ENCODE measurements at regions not wholly inside any gene's neighbourhood (a gene's known extent, or its start where the extent isn't known, plus 50 kb on each side); places are given as distances from the start of the nearest gene placed in this dataset.

DNA sequence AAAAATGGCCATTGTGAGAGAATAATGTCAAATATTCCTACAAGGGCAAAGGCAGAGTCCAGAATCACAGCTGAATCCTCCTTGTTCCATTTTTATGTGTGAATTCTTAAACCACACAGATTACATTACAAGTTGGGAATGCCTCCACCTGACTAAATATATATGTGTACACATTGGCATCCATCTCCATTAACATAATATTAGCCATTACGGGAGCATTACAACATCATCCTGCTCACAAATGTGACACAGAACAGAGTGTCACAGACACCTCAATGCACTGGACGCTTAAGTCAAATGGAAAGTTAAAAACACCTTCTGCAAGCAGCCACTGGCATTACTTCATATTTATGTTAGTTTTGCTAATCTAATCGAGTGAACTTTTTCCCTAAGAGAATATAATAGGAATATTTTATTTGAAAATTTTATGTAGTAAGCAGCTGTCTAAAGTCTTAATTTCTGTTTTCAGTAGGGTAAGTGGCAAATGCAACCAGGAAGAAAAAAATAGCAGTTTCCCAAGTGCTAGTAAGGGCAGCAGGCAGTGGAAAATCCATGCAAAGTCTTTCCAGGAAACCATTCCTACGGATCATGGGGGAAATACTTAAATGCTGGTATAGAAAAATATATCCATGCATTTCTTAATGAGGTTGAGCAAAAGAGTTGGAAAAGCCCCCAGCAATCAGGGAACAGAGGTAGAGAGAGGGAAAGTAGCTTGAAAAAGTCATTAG lies 255.6 kb downstream of the OSR1 start:
- in situ Hi-C loops (cut with HindIII; ENCODE audit: extremely low pct_ligation_motif_present, low pct_unique_long_range_greater_than_20kb), result no loop called here
- H3K36me3 ChIP-seq (replicated peaks in 1 of 2; ENCODE audit: control insufficient read depth in 1 of 2, insufficient read depth in 2 of 2, low read length in 2 of 2), result no peaks in the 10 kb centered on the region
- TF ChIP-seq, protein P1, sequence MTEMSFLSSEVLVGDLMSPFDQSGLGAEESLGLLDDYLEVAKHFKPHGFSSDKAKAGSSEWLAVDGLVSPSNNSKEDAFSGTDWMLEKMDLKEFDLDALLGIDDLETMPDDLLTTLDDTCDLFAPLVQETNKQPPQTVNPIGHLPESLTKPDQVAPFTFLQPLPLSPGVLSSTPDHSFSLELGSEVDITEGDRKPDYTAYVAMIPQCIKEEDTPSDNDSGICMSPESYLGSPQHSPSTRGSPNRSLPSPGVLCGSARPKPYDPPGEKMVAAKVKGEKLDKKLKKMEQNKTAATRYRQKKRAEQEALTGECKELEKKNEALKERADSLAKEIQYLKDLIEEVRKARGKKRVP (CRISPR knock-in tag; IDR thresholded peaks at IDR 0.05), result no peak
- no peak for TF ChIP-seq ATF1 (CRISPR knock-in tag; IDR thresholded peaks at IDR 0.05)
- TF ChIP-seq RNF219 (CRISPR knock-in tag; IDR thresholded peaks at IDR 0.05), result no peak
- H2AFZ ChIP-seq (ENCODE audit: low read length), result no peak overlapping the region
- no TSS peak for BruUV-seq (replicated peaks)
- no peak for ATAC-seq
- H4K20me1 ChIP-seq (ENCODE audit: insufficient read depth, low read length), result no peaks in the 10 kb centered on the region
- H3K4me2 ChIP-seq (ENCODE audit: low read depth, low read length), result no peak overlapping the region
- no peak overlapping the region for H3K27ac ChIP-seq (ENCODE audit: extremely low read length, insufficient read depth, low read length)
- H3K9ac ChIP-seq (ENCODE audit: insufficient read depth, low read depth, low read length), result no peak overlapping the region
- no peak for FAIRE-seq
- no peaks in the 10 kb centered on the region for H3K27me3 ChIP-seq (ENCODE audit: control insufficient read depth in 1 of 2, insufficient read depth in 2 of 2, low read length in 2 of 2)
- no peaks in the 10 kb centered on the region for H3K4me1 ChIP-seq (ENCODE audit: insufficient read depth, low read length)
- CTCF ChIA-PET (ENCODE audit: low intra/inter-chr PET ratio, low total read pairs), result no interaction called here
- no peaks in the 10 kb centered on the region for H3K79me2 ChIP-seq (ENCODE audit: insufficient read depth, low read length)
- intact Hi-C loops (cut with micrococcal nuclease; ENCODE audit: unreplicated experiment), result no loop called here
- DNase-seq (ENCODE audit: low spot score), result no peak
- POLR2A ChIA-PET, result no interaction called here
- no peak overlapping the region for H3K4me3 ChIP-seq (replicated peaks in 1 of 3; ENCODE audit: insufficient read depth in 1 of 3, low read depth in 2 of 3, low read length in 3 of 3)
- 47% methylated on average over 4 of the region's 4 CpGs for WGBS (ENCODE audit: low lambda C conversion rate)
- no peaks in the 10 kb centered on the region for H3K9me3 ChIP-seq (ENCODE audit: low read length)

- WGBS (ENCODE audit: low lambda C conversion rate), result 34% methylated on average over 3 of the region's 3 CpGs
- Histone ChIP-seq H3K27me3 (ENCODE audit: control insufficient read depth in 1 of 2, insufficient read depth in 2 of 2, low read length in 2 of 2) (no peaks in the 10 kb centered on the region), H4K20me1 (ENCODE audit: insufficient read depth, low read length) (no peaks in the 10 kb centered on the region), H2AFZ (ENCODE audit: low read length) (no peak overlapping the region), H3K36me3 (replicated peaks in 1 of 2; ENCODE audit: control insufficient read depth in 1 of 2, insufficient read depth in 2 of 2, low read length in 2 of 2) (no peaks in the 10 kb centered on the region), H3K79me2 (ENCODE audit: insufficient read depth, low read length) (no peaks in the 10 kb centered on the region), H3K27ac (ENCODE audit: extremely low read length, insufficient read depth, low read length) (no peak overlapping the region), H3K4me3 (replicated peaks in 1 of 3; ENCODE audit: insufficient read depth in 1 of 3, low read depth in 2 of 3, low read length in 3 of 3) (no peak overlapping the region), H3K9me3 (ENCODE audit: low read length) (no peaks in the 10 kb centered on the region), H3K4me1 (ENCODE audit: insufficient read depth, low read length) (no peaks in the 10 kb centered on the region), H3K4me2 (ENCODE audit: low read depth, low read length) (no peak overlapping the region), H3K9ac (ENCODE audit: insufficient read depth, low read depth, low read length) (no peak overlapping the region)
- CTCF ChIA-PET (ENCODE audit: low intra/inter-chr PET ratio, low total read pairs), result no interaction called here
- DNase-seq (ENCODE audit: low spot score) (no peak), FAIRE-seq (no peak), ATAC-seq (peak; percentile 37; the same call in 1 of the 3 replicates)
- intact Hi-C loops (cut with micrococcal nuclease; ENCODE audit: unreplicated experiment) (no loop called here), in situ Hi-C loops (cut with HindIII; ENCODE audit: extremely low pct_ligation_motif_present, low pct_unique_long_range_greater_than_20kb) (no loop called here)
- POLR2A ChIA-PET, result no interaction called here
- TF ChIP-seq CEBPB (IDR thresholded peaks at IDR 0.05; ENCODE audit: borderline replicate concordance, low read depth, low read length), result peak; percentile 90
- TF ChIP-seq ZFP37 (CRISPR knock-in tag; IDR thresholded peaks at IDR 0.05; ENCODE audit: borderline replicate concordance), result no peak
- no peak for TF ChIP-seq SNRNP70 (IDR thresholded peaks at IDR 0.05; ENCODE audit: low read depth, low read length)
- TF ChIP-seq CEBPG (CRISPR knock-in tag; IDR thresholded peaks at IDR 0.05), result peak; percentile 72
- no TSS peak for BruUV-seq (replicated peaks)
Measured at GRCh38 chr2:19101968-19102367, 256.5 kb downstream of the OSR1 start.
